OCI-LY7 (cell line): ENCODE measurements at regions not wholly inside any gene's neighbourhood (a gene's known extent, or its start where the extent isn't known, plus 50 kb on each side); places are given as distances from the start of the nearest gene placed in this dataset.

Experiments
- EZH2phosphoT487 ChIP-seq: fragments of 200-600 bp; sonication (generic); IDR thresholded peaks from 2 replicates; pipeline ENCODE4 v1.6.1; 2018; ENCODE audit warnings: low read depth, borderline replicate concordance, mild to moderate bottlenecking, mixed run types, antibody characterized with exemption, low read length, moderate library complexity, mixed read lengths
- TF ChIP-seq, protein P1 (sequence below): fragments of 200-600 bp; sonication (generic); conservative IDR thresholded peaks from 2 replicates; pipeline ENCODE4 v1.5.1; 2014; ENCODE audit warnings: mild to moderate bottlenecking, antibody characterized with exemption, low read length, moderate library complexity, mixed read lengths

DNA sequence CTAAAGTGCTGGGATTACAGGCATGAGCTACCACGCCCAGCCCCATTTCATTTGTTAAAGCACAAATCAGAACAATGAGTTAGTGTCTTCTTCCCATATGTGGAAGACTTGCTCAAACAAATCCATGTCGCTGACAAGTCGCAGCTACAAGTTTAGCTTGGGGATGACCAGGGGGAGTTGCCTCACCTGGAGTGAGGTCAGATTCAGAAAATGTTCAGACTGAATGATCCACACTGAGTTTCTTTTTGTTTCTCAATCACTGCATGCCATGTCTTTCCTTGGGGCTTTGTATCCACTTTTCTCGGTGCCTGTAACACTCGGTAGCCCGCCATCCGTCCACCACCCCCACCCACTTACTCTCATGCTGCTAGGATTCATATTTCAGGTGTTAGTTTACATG is 437.3 kb upstream of the DYNLRB2 start:
- TF ChIP-seq, protein P1, sequence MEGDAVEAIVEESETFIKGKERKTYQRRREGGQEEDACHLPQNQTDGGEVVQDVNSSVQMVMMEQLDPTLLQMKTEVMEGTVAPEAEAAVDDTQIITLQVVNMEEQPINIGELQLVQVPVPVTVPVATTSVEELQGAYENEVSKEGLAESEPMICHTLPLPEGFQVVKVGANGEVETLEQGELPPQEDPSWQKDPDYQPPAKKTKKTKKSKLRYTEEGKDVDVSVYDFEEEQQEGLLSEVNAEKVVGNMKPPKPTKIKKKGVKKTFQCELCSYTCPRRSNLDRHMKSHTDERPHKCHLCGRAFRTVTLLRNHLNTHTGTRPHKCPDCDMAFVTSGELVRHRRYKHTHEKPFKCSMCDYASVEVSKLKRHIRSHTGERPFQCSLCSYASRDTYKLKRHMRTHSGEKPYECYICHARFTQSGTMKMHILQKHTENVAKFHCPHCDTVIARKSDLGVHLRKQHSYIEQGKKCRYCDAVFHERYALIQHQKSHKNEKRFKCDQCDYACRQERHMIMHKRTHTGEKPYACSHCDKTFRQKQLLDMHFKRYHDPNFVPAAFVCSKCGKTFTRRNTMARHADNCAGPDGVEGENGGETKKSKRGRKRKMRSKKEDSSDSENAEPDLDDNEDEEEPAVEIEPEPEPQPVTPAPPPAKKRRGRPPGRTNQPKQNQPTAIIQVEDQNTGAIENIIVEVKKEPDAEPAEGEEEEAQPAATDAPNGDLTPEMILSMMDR = no peak
- TF ChIP-seq EZH2phosphoT487 = no peak
